ENCODE measurements at regions not wholly inside any gene's neighbourhood (a gene's known extent, or its start where the extent isn't known, plus 50 kb on each side); places are given as distances from the start of the nearest gene placed in this dataset.

DNA sequence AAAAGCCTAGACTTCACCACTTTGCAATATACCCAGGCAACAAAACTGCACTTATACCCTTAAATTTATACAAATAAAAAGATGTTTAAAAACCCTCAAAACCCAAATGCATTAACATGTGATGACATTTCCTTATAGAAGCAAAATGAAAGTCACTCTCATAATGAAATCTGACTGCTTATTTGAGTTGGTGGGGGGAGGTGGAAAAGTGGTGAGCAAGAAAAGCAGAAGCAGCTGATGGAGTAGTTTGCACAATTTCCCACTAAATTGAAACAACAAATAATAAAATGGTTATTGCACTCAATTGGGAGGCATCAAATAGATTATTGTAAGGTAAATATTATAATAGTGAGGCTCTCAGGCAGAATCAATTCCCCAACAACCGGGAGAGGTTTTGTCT lies 54.0 kb upstream of the GADL1 start:
- TF ChIP-seq POLR2A (IDR thresholded peaks at IDR 0.05) (no peak), CTCF (IDR thresholded peaks at IDR 0.05) (no peak), POLR2AphosphoS5 (IDR thresholded peaks at IDR 0.05) (no peak)

All from breast epithelium (tissue), 3 donors.